Epithelial cell of proximal tubule (primary cell): ENCODE measurements at regions not wholly inside any gene's neighbourhood (a gene's known extent, or its start where the extent isn't known, plus 50 kb on each side); places are given as distances from the start of the nearest gene placed in this dataset.

Experiments
- DNase-seq: peaks from one replicate; pipeline ENCODE4 v3.0.0-alpha.2; 2011; ENCODE audit warnings: low read depth
- H3K4me3 ChIP-seq: 2 replicates; pipeline ENCODE4 v1.5.1; 2011; ENCODE audit warnings: low read depth, mild to moderate bottlenecking, low read length
- TF ChIP-seq, protein P1 (sequence below): conservative IDR thresholded peaks from 2 replicates; pipeline ENCODE4 v1.5.1; 2012; ENCODE audit warnings: low read depth, mild to moderate bottlenecking, low read length

DNA sequence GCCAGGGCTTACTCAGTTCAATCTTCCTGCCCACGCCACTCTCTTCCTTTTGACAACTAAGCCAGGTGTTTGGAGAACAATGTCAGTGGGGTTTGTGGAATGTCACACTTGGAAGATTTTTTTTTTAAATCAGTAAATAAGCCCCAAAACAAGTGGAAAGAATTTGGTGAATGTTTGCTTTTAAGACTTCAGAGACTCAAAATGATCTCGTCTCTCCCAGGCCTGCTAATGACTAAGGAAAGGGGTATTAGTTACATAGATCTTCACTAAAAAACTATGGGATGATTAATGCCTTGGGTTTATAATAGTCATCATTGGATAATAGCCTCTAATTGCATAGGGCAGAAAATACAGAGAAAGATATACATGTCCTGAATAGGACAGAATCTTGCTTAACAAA lies 166.4 kb downstream of the DMRT2 start:
- no peak overlapping the region for H3K4me3 ChIP-seq
- DNase-seq: no peak
- TF ChIP-seq, protein P1, sequence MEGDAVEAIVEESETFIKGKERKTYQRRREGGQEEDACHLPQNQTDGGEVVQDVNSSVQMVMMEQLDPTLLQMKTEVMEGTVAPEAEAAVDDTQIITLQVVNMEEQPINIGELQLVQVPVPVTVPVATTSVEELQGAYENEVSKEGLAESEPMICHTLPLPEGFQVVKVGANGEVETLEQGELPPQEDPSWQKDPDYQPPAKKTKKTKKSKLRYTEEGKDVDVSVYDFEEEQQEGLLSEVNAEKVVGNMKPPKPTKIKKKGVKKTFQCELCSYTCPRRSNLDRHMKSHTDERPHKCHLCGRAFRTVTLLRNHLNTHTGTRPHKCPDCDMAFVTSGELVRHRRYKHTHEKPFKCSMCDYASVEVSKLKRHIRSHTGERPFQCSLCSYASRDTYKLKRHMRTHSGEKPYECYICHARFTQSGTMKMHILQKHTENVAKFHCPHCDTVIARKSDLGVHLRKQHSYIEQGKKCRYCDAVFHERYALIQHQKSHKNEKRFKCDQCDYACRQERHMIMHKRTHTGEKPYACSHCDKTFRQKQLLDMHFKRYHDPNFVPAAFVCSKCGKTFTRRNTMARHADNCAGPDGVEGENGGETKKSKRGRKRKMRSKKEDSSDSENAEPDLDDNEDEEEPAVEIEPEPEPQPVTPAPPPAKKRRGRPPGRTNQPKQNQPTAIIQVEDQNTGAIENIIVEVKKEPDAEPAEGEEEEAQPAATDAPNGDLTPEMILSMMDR: no peak

DNA sequence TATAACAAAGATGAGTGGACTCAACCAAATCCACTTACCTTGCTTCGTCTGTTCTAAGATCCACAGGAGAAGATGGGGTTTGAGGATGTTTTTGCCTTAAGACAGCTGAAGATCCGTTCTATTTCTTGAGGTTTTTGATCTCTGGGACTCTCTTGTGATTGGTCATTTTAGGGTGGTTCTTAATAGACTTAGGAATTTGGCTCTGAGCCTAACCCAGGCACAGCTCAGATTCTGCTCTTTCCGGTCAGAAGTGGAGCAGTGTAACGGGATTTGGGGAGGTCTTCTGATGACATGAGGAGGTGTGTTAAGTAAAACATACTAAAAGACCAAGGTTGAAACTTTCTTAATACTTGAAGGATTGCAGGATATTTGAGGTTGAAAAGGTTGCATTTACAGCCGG lies 166.9 kb downstream of the DMRT2 start:
- H3K4me3 ChIP-seq: no peak overlapping the region
- no peak for DNase-seq
- TF ChIP-seq, protein P1: no peak

DNA sequence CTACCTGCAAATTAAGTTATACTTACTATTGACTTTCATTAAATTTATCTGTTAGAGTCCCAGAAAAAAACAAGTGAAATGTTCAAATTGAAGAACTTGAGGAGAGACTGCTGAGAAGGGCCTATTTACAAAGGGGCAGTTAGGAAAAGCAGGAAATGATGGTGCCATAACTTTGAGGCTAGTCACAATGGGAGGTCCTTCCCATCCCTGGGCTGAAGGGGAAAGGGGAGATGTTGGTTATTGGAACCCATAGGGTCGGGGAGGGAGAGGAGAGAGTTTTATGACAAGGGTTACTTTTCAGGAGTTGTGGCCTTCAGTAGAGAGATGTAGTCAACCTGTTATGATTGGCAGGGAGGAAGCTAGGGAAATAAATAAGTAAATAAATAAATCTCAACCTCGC lies 169.1 kb downstream of the DMRT2 start:
- TF ChIP-seq, protein P1: no peak
- H3K4me3 ChIP-seq: no peak overlapping the region
- DNase-seq: no peak

DNA sequence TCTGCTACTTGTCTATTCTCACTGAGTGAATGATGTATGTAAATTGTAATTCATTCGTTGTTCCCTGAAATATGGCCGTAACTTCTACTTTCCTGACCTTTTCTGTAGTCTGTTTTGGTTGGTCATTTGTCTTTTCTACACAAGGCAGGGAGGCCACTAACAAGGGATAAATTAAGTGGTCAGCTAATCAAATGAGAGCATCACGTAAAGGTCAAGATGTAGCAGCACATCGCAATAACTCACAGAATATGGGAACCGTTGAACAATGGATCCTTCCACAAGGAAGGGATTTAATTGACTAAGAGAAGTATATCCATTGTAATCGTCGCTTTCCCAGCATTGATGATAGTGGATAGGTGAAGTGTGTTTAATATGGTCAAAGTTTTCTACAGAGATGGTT lies 171.1 kb downstream of the DMRT2 start:
- no peak overlapping the region for H3K4me3 ChIP-seq
- TF ChIP-seq, protein P1: no peak
- DNase-seq: no peak

DNA sequence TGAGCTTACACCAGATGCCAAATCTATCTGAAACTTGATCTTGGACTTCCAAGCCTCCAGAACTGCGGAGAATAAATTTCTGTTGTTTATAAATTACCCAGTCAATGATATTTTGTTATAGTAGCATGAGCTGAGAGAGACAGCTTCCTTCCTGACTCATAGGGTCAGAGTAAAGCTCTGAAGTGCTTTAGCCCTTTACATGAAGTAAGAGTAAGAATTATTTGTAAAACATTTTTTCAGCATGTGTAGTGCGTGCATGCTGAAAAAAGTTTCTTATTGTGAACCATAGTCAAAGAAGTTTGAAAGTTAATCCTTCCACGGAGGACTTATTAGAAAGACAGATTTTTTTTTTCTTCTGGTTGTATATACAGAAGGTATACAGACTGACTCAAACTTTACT lies 172.4 kb downstream of the DMRT2 start:
- DNase-seq: no peak
- TF ChIP-seq, protein P1: no peak
- no peak overlapping the region for H3K4me3 ChIP-seq

DNA sequence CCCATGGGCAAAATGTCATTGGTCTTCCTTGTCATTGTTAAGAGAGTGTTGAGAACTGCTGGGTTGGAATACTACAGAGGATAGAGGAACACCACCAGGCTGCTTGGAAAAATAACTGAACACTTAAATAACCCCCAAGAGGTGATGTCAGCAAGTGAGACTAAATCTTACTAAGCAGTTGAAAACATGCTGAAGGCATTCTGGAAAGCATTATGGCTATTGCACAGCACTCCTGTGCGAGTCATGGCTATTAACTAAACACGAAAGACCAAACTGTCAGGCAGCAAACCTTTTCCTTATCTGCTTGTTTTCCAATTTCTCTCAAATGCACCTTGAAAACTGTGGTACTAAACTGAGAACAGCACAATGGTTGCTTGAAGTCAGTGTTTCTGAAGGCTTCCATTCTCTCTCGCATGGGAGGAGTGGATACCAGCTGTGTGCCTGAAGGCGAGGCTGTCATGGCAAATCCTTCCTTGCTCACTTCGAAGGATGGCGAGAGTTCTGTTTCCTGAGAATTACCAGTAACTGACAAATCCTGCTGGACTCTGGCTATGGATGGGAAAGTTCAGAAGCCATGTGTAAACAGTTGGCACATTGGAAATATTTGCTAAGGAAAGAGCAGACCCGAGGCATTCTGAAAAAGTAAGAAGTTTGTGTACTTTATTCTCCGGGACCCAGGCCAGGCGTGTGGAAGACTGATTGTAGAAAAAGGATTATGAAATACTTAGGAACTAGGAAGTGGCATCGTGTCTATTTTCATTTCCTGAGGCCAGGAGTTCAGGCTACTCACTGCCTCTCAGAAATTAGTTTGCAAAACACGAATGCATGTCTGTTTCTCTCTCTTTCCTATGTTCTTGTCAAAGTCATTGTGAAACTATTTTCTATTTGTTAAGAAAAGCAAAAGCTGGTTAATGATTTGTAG lies 182.1 kb downstream of the DMRT2 start:
- DNase-seq: peak; percentile 39
- TF ChIP-seq, protein P1: no peak
- no peak overlapping the region for H3K4me3 ChIP-seq

DNA sequence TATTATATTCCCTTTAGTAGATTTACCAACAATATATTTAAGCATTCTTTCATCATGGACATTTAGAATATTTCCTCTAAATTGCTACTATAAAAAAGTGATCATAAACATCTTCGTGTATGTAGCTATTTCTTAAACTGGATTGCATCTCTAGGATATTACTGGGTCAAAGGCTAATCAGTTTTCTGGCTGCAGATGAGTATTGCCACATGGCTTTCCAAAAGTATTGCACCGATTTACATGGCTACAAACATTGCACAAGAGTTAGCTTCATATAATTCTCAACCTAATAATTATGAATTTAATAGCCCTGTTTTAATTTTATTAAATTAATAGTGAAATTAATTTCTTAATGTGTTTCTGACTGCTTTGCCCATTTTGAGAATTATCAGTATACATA lies 183.4 kb downstream of the DMRT2 start:
- TF ChIP-seq, protein P1: no peak
- no peak for DNase-seq
- H3K4me3 ChIP-seq: no peak overlapping the region
